NCI-H69 (cell line): ENCODE measurements at regions not wholly inside any gene's neighbourhood (a gene's known extent, or its start where the extent isn't known, plus 50 kb on each side); places are given as distances from the start of the nearest gene placed in this dataset.
"Not testable (repeated sequence)": the region's sequence is repeated elsewhere in the genome, so short reads cannot be mapped to it uniquely, and the experiment has no call there.

Experiments
- DNase-seq: peaks from one replicate; lab custom pipeline; 2025; lab: John Stamatoyannopoulos, UW

DNA sequence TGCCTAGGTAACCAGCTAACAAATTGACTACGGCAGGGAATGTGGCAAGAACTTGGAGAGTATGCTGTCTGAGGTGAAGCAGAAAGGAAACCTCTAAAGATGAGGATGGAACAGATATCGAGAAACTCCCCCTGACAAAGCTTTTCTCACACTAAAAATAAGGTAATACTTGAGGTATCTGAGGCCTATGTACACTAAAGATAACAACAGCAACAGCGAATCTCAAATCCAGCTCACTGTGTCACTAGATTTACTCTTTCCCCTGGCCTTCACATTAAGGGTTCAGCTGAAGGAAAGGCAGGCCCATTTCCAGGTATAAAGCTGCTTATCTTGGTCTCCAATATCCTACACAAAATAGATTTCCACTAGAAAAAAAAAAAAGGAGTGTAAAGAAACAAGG, 518.0 kb downstream of the KCNT2 start:
- no peak for DNase-seq

DNA sequence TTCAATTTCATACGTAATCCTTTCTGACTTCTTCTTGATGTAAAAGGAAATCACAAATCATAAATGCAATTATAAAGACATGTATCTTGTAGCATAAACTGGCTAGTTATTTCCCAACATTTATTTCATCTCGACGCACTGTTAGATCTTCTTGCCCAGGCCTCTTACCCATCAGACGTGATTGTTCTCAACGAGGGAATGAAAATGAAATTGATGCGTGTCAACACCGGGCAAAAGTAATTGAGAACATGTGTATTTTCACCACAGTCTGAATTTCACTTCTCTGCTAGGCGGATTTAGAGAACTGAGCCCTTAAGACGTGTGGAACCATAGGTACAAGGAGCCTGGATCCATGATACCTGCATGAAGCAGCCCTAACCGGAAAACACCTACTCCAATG, 519.7 kb downstream of the KCNT2 start:
- DNase-seq, result no peak

DNA sequence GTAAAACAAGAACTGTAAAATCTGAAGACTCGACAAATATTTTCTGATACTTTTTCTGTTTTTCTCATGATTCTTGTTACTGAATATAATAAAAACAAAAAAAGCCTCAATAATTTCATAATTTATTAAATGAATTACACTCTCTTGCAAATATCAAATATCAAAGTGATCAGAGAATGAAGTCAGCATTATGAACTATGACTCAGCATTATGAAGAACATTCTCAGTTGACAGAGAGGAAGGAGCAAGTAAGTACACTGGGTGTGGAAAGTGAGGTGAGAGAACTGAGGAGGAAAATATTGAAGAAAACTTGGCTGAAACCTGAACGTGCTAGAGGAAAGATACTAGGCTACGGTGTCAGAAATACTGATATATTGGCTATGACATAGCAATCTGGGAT, 529.5 kb downstream of the KCNT2 start:
- DNase-seq, result peak; percentile 46

DNA sequence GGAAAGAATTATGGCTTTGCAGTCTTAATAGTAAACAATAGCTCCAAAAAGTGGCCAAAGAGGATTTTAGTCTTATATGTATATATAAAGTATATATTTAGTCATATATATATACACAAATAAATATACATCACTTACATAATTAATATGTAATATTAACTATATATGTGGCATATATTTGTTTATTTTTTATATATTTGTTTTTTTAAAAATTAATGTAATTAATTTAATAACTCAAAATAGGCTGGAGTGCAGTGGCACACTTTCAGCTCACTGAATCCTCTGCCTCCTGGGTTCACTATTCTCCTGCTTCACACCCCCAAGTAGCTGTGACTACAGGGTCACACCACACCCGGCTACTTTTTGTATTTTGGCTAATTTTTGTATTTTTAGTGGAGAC, 532.6 kb downstream of the KCNT2 start:
- DNase-seq, result no peak

DNA sequence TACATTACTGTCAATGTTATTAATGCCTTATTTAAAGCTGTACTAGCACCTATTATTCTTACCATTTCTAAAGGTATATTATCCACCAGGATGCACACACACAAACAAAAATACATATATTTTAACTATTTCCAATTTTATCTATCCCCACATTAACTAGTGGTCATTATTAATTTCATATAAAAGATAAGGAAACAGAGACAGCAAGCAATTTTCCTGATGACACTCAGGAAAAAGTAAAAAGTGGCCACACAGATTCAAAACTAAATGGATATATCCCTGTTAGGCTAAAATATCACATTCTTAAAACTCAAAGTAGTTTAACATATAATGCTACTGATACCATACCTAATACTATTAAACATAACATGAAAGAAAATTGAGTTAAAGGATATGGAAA, 534.1 kb downstream of the KCNT2 start:
- DNase-seq, result no peak

DNA sequence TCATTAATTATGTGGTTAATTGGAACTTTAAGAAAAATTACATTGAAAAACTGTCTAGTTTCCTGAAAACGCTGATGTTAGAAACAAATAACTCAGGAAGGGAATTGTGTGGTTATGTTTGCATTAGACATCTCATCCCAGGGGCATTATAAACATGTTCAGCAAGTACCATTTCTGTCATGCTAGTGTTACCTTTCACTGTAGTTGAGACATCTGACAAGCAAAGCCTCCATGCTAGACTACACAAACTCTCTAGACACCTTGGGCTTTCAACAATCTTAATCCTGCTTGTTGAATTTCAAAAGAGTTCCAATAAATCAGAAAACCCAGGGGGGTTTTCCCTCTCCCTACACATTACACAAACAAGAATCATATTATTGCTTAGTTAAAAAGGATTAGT, 536.8 kb downstream of the KCNT2 start:
- DNase-seq, result peak; percentile 75

DNA sequence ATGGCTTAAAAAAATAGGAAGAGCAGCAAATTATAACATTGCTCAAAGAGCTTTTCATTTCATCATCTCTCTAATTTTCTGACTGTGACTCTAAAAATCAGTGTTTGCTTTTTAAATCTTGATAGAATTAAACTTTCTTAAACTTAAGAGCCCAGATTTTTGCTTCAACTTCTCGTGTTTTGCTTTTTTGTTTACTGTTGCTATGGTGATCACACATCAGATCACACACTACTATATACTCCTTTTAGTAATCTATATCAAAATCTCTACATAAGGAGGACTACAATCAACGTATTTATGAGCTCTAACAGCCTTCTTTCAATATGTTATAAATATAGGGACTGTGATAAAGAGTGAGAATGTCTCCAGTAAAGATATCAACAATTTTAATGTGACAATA, 537.3 kb downstream of the KCNT2 start:
- no peak for DNase-seq

DNA sequence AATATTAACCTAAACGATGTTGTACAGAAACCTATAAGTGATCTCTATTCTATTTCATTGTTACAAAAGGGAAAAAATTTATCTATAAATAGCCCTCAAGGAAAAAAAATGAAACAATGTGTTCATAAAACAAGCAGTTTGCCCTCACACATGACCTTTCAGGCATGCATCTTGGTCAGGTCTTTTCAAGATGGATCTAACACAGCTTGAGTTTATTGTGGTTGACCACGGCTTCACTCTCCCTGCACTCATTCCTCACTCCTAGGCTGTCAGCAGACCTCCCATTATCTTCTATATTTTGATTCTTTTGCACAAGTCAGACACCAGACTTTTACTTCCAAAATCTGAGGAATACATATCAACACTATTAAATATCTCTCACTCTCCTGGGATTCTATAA, 544.3 kb downstream of the KCNT2 start:
- DNase-seq, result no peak

DNA sequence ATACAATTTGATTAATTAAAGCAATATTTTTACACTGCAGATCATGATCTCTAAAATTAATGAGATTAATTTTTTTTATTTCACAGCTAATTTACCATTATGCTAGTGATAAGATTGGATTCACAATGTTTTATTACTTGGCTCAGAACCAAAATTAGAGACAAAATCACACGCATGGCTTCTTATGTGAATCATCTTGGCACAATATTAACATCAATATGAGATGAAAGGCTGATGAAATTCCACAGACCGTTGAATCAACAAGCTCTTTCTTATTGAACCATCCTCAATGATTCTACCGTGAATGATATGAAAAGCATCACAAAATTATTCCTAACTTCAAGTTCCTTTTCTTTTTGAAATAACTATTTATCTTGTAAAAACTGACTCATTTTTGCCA, 544.9 kb downstream of the KCNT2 start:
- peak; percentile 27 for DNase-seq

DNA sequence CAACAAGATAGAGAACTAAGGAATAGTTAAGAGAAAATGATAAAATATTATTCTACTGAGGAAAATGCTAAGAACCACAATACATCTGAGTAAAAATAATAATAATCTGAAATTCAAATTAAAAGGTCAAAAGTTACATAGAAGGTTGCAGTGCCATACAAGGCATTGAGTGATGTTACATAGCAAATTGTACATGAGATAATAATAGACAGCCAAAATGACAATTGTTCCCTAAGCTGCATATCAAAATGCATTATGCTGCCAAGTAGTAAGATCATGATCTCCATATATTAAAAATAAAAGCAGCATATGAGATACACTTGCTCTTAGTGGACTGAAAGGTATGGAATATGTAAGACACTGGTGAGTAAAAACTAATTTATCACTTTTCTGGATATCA, 547.7 kb downstream of the KCNT2 start:
- no peak for DNase-seq

DNA sequence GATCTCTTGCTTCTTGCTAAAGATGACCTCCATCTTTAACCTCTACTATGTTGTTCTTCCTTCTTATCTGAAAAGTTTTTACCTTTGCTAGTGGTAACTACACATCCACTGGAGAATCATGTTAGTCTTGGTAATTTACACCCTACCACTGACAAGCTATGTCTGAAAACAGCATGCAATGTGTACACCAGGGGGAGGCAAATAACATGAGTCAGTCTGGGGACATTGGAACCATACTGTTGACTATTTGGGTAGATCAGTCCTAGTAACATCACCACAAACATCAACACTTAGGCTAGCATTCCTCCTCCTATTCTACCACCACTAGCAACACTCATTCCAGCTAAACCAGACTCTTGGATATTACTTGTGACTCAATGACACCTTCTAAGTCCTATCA, 549.0 kb downstream of the KCNT2 start:
- DNase-seq, result no peak

DNA sequence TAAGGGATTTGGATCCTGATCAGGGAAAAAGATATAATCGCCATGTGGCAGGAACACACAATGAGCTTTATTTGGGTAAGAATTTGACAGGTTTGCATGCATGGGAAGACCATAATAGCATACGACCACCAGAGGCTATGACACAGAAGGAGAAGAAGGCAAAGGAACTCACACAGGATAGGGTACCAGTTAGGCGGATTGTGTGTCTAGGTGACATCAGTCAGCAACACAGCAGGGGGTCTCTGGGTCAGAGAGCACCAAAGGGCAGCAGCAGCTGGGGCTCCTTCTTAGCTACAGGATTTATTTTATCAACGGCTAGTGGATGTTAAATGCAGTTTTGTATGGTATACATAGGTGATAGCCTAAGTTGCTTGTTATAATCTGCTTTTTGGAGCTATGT, 551.3 kb downstream of the KCNT2 start:
- DNase-seq, result peak; percentile 77

DNA sequence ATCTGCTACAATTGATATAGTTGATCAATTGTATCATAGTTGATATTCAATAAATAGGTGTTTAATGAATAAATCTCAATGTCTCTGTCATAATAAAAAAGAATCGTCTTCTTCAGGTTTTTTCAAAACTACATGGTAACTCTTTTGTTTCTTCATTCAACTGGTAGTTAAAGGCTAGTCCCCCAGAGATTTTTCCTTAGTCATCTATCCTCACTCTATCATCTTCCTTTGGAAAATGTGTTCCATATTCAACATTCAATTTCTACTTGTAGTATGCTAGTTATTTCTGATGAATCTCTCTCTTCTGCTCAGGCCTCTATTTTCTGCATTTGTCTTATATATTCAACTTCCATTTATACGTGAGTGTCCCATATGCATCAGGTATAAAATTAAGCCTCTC, 558.8 kb downstream of the KCNT2 start:
- DNase-seq, result no peak

DNA sequence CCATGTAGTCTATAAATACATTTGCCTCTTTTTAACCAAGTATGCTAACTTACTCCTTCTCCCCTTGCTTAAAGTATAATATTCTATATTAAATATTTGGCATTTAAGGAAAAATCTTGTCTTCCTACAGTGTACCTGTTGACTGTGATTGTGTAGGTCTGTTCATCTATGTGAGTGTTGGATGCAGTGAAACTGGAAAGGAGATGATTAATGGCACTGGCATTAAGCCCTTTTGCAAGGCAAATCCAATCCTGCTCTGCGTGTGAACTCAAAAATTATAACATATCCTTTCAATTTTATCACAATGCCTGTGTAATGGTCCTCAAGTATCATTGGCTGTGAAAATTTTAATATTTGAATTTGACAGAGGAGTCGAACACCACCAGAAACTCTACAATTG, 565.0 kb downstream of the KCNT2 start:
- no peak for DNase-seq

DNA sequence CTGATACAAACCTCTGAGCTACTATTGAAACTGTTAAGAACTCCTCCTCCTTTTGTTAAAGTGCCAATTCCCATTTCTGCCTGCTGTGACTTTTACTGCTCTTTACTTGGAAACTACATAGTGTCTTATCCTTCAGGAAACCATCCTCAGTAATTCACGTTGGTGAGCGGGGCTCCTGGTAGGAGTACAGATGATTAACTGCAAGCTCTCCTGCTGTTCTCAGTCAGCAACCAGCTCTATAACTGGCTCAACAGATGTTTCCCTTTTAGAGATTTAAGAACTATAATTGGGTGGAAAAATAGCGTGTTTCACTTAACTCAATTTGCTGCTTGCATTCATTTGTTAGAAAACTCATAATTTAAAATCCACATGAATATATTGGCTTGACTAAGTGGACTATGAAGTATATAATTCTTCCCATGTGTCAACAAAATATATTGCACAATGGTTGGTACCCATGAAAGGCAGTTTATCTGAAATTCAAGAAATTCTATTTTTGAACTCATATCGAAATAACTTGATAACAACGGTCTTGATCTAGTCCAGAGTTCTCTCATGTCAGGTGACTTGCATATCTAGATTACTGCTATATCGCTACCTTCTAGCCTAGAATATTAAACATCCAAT, 574.0 kb downstream of the KCNT2 start:
- DNase-seq, result peak; percentile 99

DNA sequence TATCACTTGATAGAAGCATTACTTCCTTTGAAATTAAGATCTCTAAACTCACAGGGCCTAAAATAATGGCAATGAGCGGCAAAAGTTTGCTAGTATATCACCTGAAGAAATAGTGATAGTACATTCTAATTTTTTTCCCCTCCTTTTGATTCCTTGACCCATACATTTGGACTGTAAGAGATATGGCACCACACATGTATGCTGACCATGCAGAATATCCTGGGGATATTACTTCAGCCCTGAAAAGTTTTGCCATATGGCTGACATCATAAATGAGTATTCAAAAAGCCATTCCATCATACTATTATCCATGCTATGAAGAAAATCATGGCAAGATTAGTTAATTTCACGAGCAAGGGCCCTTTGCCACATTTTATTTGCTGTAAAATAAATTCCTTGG, 576.9 kb downstream of the KCNT2 start:
- not testable (repeated sequence) for DNase-seq

DNA sequence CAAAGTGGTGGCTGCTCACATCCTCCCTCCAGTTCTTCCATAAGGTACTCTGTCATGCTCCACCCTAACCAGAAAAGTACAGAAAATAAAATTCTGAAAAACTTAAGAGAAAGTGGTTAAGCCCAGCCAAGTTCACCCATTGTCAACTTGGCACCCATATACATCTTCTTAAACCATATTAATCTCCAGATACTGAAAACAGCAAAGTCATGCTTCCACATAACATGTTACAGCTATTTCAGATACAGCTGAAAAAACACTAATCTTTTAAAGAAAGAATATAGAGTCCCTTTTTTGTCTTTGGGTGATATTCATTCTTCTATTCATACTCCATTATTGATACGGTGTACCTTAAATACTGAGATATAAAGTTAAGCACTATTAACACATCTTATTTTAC, 577.8 kb downstream of the KCNT2 start:
- no peak for DNase-seq

DNA sequence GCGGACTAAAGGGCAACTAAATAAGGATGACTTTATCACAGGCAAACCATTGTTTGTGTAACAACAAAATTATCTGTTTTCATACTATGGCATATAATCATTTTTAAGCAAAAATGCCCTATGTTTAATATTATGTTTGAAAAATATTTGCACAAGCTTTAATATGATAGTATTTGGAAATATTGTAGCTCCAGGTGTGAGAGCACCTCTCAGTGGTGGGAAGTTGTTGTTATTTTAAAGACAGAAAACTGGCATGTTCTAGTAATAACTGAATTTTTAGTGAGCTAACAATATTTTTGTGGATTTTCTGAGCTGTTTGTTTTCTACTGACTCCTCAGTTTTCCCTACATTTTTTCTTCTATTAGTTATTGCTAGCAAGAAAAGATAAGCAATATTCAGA, 578.8 kb downstream of the KCNT2 start:
- peak; percentile 30 for DNase-seq

DNA sequence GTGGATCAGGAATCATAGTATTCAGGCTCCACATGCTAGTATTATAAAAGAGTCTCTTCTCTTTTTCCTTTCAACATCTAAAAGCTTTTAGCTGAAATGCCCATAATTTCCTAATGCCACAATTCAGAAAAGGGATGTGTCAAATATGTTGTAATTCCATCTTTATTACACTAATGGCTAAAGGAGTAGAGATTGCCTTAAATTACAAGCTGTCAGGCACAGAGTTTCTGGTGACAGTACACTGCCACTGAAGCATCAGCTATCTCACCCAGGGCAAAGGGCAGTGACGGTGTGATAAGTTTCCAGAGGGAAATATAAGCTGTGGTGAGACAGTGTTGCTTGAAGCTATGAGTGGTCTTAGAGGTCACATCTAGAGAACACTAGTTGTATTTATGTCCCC, 581.1 kb downstream of the KCNT2 start:
- DNase-seq, result no peak

DNA sequence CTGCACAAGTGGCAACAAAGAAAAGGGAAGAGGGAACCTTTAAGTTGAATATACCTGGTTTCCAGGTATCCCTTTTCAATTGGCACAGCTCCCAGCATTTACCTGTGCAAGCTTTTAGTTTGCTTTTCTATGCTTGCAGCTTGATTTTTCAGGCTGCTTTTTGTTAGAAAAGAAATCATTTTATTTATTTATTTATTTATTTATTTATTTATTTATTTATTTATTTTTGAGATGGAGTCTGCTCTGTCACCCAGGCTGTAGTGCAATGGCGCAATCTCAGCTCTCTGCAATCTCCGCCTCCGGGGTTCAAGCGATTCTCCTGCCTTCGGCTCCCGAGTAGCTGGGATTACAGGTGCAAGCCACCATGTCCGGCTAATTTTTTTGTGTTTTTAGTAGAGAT, 587.1 kb downstream of the KCNT2 start:
- peak; percentile 31 for DNase-seq

DNA sequence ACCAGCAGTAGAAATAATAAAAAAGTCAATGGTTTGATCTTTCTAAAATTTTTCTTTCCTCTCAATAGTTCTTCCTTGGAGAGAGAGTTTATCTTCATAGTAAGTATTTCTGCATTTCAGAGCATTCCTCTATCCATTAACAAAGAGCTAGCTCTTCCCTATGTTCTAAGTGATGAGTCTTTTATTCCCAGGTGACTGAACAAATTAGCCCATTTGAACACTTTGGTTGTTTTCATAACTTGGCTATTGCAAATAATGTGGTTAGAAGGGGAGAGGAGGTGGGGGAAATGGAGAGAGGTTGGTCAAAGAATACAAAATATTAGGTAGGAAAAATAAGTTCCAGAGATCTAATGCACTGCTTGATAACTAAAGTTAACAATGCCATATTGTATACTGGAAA, 598.9 kb downstream of the KCNT2 start:
- DNase-seq, result no peak

DNA sequence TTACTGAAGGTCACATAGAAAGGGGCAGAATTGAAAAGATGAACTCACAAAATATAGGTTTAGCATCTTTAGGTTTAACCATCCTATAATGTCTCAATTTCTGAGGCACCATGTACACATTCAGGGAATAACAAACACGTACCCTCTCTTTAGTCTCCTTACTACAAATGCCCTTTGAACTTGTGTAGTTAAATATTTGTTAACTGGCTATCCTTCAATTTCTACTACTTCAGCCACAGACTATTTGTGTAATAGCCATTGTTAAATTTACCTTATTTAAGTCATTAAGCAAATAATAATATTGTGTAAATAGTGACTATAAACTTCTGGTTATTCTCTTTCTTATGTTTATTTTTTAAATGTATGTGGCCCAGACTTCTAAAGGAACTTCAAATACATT, 600.5 kb downstream of the KCNT2 start:
- no peak for DNase-seq

DNA sequence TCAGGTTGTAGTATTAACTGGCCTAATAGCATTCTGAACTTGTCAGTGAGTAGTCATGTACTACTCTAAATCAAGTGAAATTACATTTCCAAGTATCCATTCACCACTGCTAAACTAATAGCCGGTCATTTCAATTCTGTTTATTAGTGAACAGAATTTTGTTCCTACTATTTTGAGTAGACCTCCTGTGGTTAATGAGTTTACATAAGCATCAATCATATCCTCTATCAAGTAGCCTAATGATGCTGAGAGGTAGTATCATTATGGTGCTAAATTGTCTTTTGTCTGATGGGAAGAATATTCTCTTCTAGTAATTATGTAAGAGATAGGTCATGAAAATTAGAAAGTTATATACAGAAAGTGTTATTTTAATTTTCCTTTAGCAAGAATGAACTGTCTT, 602.8 kb downstream of the KCNT2 start:
- DNase-seq, result peak; percentile 11

DNA sequence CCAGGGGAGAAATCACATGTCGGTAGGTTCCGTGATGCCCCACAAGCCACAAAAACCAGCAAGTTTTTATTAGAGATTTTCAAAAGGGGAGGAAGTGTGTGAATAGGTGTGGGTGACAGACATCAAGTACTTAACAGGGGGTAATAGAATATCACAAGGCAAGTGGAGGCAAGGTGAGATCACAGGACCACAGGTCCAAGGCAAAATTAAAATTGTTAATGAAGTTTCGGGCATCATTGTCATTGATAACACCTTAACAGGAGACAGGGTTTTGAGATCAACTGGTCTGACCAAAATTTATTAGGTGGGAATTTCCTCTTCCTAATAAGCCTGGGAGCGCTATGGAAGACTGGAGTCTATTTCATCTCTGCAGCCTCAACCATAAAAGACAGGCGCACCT, 603.9 kb downstream of the KCNT2 start:
- not testable (repeated sequence) for DNase-seq

DNA sequence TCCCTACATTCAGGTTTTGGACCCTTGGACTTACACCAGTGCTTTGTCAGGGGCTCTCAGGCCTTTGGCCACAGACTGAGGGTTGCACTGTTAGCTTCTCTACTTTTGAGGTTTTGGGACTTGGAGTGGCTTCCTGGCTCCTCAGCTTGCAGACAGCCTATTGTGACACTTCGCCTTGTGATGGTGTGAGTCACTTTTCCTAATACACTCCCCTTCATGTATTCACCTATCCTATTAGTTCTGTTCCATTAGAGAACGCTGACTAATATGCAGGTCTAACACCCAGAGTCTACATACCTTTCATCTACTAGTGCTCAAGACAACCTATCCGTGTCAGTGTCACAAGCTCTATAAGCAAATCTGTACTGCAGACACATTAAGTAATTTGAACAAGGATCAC, 605.3 kb downstream of the KCNT2 start:
- DNase-seq, result no peak
